DMS53 treated with DMSO at 0.1 percent for 48 hours (cell line): ENCODE measurements at regions not wholly inside any gene's neighbourhood (a gene's known extent, or its start where the extent isn't known, plus 50 kb on each side); places are given as distances from the start of the nearest gene placed in this dataset.

ENCODE experiments used
- DNase-seq: peaks from one replicate; lab custom pipeline; 2025; ENCODE audit not compliant: unreplicated experiment; lab: John Stamatoyannopoulos, UW

DNA sequence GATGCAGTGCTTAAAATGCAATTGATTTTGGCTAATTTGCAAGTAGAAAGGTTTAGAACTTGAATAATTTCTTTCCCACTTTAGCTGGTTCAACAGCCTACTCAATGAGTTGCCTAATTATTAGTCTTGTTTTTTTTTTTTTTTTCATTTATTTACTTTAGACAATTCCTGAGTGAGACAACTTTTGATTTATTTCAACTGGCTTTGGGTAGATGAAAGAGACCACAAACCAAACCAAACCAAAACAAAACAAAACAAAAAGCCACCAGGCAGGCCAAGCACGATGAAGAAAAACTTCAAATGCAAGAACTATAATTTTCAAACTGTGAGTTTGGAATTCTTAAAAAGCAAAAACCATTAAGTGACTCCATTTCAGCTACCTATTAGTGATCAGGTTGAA lies 469.9 kb downstream of the GBE1 start:
- DNase-seq, result no peak

DNA sequence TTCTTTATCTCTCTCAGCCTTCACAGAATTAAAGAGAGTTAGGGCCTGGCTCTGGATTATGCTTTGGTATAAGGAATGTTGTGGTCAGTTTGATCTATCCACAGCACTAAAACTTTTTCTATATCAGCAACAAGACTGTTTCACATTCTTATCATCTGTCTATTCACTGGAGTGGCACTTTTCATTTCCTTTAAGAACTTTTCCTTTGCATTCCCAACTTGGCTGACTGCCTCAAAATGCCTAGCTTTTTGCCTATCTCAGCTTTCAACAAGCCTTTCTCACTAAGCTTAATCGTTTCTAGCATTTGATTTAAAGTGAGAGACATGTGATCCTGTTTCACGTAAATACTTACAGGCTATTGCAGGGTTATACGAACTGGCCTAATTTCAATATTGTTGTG lies 471.8 kb downstream of the GBE1 start:
- no peak for DNase-seq

DNA sequence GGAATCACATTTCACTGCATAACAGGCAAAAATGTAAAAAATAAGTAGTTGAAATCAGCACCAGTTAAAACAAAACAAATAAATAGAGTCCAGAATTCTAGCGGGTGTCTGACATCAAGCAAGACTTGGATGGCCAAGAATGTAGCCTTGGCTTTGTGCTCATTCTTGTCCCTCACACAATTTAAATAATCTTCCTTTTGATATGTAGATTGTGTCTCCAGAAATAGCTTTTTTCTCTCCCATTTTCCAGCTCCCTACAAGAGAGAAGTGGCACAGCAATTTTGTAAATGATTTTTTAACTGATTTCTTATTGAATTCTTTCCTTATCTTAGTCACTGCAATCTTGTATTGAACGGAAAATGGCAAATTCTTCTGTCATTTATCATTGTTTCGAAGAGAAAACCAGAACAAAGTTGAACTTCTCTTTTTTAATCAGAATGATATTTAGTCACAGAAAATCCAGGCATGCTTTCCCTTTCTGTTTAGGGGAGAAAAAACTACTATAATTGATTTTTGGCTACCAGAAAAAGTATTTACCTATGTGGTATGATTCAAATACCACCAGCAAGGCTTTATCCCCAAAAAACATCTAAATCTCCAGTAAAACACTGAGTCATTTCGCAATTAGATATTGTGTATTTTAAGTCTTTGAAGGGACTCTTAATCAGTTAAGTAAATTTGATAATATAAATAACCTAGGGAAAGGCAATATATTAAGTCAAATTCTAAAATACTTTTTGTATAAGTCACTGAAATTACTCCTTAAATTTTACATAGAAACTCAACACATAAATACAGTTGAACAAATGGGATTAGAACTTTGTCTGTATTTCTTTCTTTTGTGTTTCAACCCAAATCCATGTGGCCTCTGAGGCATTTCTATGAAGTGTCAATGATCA lies 481.7 kb downstream of the GBE1 start:
- no peak for DNase-seq

DNA sequence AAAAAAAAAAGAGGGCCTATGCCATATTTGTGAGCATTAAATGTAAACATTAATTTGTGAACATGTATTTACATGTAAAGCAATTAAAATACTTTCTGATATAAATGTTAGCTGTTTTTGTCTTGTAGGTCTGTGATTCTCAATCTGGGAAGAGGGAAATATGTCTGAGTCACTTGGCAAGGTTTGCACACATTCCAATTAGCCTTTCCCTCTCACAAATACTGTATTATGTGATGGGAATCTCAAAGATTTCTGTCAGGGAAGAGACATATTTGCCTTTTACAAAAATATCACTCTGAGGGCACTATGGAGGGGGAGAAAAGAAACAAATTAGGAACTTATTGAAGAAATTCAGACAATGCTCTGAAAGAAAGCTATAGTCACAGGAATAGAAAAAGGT lies 483.6 kb downstream of the GBE1 start:
- no peak for DNase-seq

DNA sequence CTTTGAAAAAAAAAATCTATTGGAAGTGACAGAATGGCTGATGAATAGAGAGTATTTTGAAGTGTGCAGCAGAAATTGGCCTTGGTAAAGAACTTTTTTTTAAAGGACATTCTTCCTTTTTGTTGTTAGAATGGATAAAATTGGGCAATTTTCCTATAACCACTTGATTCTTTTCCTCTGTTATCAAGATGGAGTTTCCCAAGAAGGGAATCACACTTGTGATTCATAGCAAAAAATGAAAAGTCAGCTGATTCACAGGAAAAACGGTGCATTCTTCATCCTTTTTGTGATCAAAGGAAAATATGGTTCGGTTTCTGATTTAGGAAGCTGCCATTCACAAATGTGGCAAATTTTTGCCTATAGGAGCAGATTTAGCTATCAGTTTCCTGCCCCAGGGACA lies 486.8 kb downstream of the GBE1 start:
- no peak for DNase-seq

DNA sequence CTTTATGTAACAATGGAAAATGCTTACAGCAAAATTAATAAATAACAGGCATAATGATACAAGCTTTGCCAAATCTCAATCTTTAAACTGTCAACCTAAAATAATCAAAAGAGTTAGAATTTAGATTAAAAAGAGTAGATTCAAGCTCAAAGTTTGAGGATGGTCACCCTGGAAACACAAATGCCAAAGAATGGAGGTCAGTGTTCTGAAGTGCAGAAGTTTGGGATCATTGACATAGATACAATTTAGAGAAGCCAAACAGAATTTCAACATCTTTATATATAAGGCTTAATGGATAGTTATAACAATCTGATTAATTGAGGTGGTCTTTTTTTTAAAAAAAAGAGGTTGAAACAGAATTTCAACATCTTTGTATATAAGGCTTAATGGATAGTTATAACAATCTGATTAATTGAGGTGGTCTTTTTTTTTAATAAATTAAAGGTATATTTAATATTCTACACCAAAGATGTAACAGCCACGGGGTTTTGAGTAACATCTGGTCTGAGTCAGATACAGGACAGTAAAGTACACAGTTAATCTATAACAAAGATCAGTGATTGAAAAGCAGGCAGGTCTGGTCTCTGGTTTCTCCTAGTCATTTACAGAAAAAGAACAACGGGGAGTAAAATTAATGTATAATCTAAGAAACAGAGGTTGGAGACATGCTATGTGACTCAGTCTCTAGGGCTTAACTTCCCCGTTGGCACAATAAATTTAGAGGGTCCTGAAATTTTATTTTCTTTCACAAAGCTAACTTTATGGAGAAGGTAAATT lies 490.7 kb downstream of the GBE1 start:
- no peak for DNase-seq

DNA sequence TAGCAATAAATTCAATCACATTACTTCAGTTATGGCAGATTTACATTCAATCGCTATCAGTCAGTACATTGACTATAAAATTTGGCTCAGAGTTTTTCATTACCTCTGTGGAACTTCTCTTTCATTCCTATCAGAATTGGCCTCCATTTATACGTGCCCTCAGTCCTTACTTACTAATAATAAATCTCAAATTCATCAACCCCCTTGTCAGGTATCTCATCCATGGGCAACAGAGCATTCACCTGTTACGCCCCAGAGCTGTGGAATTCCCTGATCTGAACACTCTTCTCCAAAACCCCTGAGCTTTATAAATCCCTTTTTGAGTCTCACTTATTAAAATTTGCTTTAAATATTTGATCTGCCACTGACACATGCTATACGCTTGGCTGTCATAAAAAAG lies 492.9 kb downstream of the GBE1 start:
- DNase-seq, result no peak

DNA sequence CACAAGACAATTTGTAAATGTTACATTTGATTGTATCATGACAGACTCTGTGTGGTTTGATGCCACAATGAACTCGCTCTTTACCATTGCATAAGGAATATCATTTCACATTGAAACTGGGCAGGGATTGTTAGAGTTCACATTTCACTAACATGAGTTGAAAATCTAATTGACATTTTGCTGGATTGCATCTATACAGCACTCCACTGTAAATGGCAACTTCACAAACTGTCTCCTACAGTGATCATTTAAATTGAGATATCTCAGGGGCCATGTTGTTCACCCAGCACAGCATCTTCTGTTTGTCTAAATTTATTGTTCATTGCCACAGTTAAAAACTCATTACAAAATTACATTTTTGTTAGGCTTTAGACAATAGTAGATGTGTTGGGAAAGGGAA lies 499.4 kb downstream of the GBE1 start:
- DNase-seq, result no peak

DNA sequence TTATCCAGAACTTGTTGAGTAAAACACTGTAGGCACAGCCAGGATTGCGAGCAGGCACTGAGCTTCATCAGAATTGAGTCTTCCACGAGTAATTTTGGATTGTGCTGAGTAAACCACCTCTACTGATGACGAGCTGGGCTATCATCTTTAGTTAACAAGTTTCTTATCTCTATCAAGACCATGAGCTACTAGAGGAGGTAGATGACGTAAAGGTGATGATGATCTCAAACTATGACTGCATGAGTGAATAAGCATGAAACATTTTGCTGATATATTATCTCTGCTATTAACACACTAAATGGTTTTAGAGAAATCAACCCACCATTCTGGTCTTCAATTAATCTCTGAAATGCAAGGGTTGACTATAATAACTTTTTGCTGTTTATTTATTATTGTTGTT lies 506.0 kb downstream of the GBE1 start:
- no peak for DNase-seq

DNA sequence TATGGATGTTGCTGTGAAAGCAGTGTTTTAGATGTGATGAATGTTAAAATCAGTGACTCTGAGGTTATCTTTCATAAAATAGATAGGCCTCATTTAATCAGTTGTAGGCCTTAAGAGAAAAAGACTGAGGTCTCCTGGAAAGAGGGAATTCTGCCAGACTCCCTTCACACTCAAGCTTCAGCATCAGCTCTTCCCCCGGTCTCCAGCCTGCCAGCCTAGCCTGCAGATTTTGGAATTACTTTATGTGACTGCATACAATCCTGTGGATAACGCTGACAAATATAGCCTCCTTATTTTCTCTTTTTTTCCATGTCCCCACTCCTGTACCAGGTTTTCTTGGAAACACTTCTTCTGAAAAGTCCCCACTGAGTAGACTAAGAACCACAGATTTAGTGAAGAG lies 510.3 kb downstream of the GBE1 start:
- DNase-seq, result no peak

DNA sequence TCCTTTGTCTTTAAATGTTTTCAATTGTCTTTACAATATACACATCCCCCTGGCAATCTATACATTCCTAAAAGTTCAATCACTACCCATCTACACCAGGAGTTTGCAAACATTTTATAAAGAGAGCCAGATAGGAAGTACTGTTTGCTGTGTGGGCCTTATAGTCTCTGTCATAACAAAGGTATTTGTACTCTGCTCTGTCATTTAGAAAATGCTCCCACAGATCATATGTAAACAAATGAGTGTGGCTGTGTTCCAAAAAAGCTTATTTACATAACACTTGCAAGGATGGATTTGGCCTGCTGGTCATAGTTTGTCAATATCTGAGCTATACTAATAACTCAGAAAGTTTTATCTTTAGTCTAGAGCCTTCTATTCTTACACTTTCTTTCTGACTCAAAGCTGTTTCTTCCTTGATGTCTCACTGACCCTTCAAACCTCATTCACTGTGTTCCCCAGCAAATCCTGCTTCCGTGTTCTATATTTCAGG lies 511.9 kb downstream of the GBE1 start:
- DNase-seq, result peak; percentile 13

DNA sequence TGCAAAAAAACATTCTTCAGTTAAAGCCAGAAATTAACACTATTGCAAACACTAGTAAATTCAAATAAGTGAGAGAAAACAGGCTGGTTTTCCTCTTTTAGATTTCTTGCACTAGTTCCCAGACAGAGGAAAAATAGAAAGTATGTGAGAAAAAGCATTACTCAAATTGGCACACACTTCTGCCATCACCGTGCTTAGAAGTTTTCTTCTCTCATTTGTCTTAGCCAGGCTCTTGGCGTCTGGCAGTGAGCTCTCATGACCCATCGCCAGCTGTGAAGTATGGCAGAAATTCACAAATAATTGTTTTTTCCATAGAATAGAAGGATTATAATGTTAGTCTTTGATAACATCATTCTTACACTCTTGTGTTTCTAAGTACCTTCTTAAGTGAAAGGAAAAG lies 515.9 kb downstream of the GBE1 start:
- no peak for DNase-seq

DNA sequence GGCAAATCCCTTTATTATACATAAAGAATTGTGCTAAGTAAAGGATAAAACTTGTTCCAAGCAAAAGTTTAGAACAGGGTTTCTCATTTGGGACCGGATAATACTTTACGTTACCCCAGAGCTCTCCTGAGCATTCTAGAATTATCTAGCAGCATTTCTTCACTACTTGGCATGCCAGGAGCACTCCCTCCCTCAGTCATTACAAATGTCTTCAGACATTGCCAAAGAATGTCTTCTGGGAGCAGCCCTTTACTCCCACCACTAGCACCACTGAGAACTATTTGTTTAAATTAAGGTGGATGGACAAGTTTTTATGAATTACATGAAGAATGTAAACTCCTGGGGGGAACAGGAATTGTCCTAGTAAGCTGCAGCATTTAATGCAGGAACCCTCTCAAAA lies 516.4 kb downstream of the GBE1 start:
- no peak for DNase-seq

DNA sequence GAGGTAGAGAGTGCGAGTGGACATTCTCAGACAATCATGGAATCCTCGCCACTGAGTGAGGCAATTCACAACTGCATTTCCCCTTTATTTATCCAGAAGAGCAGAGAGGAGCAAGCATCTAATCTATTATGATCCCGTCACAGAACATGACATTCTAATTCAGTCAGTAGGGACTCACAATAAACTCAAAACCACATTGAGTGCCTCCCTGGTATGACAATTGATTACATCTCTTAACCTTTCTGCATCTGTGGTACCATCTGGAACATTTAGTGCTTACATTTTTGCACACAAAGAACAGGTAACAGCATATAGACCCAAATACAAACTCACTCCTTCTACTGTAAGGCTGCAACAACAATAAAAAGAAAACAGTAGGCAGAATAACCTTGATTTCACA lies 517.2 kb downstream of the GBE1 start:
- no peak for DNase-seq

DNA sequence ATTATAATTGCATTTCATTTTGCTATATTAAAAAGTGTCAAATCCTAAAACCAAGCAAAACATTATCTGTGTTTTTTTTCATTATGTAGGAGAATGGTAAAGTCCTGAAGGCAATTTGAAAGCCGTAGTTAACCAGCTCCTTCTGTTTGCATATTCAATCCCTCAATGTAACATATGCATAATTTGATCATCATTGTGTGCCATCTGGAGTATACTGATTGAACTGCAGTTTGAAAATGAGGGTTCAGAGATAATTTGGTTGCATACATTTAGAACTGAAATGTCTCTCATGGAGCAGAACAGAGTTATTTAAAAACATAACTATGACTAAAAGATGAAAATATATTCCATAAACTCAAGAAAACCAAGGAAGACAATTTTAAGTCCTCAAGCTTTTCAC lies 518.6 kb downstream of the GBE1 start:
- no peak for DNase-seq

DNA sequence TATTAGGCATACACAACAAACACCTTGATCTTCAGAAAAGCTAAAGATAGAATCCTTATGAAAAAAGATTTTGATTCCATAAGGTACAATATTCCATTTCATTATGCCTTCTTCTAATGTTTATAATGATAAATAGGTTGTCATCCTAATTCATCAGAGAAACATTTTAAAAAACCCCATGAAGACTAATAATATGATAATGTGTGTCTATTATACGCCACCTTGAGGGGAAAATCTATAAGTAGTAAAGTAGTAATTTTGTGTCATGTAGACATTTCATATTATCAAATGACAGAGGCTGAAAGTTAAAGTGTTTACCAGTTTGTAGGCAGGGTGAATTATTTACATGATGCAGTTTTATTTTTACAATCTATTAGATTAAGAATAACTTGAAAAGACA lies 524.3 kb downstream of the GBE1 start:
- no peak for DNase-seq

DNA sequence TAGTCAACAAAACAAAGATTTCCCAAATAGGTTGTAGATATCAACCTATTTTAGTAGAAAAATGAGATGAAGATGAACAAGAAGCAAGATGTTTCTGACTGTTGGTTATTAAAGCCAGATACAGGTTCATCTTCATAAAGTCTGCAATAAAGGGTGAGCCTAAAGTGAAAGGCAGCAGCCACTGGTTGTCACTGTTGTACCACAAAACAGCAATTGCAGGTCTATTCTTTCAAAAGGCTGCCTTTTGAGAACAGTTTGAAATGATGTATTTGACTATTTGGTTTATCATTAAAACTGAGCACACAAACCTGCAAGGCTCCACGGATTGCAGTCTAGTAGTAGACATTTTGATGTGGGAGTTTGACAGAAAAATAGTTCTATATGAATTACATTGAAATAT lies 543.4 kb downstream of the GBE1 start:
- DNase-seq, result peak; percentile 2

DNA sequence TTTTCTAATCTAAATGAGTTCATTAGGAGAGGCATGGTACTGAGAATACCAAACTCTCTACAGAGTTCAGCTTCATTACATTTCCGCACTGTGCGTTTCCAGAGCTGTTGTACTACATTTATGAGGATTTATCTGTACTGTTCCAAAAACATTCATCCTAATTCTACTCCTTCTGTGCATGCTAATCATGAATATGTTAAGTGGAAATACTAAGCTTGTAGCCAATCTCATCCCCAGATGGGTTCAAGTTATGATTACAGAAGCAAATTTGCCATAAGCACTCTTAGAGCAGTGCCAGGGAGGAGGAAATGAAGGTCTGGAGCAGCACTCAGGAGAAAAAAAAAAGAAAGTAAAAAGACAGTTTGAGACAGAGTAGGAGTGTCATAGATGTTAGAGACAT lies 544.3 kb downstream of the GBE1 start:
- no peak for DNase-seq

DNA sequence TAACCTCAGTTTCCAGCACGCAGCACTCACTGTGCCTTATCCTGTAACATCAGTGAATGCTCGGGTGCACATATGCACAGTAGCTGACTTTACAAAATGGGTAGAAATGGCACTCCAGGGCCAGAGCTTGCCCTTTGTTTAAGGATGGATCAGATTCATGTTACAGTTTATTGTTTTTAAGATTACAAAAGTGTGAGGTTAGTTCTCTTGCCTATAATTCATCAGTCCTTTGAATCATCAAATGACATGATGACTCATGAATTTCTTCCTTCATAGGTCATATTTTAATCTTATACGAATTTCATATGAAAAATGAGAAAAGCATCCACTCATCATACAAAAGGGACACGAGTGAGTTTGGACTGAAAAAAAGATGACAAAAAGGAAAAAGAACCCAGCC lies 545.3 kb downstream of the GBE1 start:
- no peak for DNase-seq

DNA sequence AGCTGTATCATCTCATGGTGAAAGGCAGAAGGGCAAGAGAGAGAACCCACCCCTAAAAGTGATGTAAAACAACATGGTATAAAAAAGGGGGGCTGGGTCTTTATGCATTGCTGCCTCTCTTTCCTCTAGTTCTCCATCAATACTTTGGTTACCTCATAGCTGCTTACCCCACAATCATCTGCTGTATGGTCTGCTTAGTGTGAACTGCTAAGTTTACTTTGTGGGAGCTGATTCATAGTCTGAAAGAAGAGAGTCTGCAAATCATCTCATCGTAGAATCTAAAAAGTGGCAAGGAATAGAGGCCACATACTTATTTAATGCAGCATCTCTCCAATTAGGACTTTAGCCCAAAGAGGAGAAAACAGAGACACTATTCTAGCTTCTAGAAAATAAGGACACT lies 546.8 kb downstream of the GBE1 start:
- DNase-seq, result no peak

DNA sequence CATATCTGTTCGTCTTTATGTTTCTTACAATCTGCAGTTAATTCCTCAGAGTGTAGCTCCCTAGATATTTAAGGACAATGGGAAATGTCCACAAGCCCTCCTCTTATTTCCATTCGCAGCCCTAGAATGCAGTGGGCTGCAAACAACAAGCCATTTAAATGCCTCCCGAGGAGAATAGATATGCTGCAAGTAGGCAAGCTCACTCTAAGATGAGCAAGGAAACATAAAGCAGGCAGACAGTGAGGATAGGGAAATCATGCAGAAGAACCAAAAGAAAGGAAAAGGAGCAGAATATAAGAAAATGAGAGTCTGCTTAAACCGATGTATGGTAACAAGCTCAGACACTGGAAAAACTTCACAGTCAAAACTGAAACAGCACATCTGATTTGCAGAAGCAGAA lies 561.9 kb downstream of the GBE1 start:
- DNase-seq, result no peak

DNA sequence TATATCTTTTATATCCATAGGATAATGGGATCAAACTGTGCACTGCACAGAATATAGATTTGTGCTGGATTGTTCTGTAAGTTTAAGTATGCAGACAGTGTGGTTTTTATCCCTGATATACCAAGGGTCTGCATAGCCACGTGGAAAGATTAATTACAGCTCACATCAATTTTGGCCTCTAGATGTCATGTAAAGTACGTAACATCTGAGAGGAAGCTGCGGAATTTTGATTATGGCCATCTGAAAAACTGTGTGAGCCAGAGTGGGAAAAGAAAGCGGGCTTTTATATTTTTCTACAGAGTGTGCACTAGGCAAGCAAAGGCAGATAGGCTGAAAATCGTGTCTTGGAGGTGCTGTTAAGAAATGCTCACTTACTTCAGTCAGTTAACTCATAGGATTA lies 562.7 kb downstream of the GBE1 start:
- no peak for DNase-seq
